HG02571 (cell line): ENCODE measurements at regions not wholly inside any gene's neighbourhood (a gene's known extent, or its start where the extent isn't known, plus 50 kb on each side); places are given as distances from the start of the nearest gene placed in this dataset.
A peak's percentile ranks its signal among the peaks of the same experiment; 100 is the strongest.
"Not testable (repeated sequence)": the region's sequence is repeated elsewhere in the genome, so short reads cannot be mapped to it uniquely, and the experiment has no call there.

ENCODE experiments used
- ATAC-seq: cut with Tn5 transposase; IDR thresholded peaks from one replicate; pipeline ENCODE4 v1.9.1; 2021; ENCODE audit warnings: mild to moderate bottlenecking, moderate library complexity; ENCODE audit not compliant: unreplicated experiment

- ATAC-seq: no peak
Measured at GRCh38 chr16:62272035-62272434, 235.8 kb upstream of the CDH8 start.

DNA sequence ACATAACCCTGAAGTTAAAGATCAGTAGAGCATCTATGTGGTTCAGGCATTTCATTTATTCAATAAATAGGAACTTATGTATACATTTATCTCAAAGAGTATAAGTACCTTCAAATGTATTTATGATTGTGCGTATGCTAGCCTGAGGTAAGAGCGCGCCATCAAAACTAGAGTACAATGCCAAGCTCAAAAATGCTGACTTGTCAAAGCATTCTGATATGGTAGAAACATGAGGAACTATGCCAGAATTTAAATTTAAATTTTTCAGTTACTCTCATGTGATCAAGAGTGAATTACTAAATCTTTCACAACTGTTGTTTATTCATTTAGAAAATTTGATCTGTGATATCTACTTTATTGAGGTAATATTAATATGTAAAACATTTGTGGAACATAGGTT, 225.5 kb upstream of the CDH8 start:
- no peak for ATAC-seq

GRCh38 chr16:62258931-62259435, 222.7 kb upstream of the CDH8 start:
- ATAC-seq: not testable (repeated sequence)

- ATAC-seq: no peak
Measured at GRCh38 chr16:62256406-62256805, 220.2 kb upstream of the CDH8 start.

DNA sequence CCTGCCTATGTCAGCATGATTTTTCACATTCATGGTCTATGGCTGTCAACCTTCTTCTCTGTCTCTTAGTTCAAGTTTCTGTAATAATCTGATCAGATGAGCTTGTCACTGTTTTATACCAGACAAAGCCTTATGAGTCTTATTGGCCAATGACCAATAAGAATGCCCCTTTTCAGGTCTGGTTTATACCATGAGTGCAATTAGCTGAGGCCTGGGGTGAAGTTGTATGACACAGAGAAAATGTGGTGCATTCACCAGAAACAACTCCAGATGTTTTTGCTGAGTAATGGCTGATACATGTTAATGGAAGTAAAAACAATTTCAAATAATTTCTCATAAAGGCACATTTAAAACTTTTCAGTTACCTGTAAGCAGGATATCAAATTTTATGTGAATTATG, 218.6 kb upstream of the CDH8 start:
- no peak for ATAC-seq

- no peak for ATAC-seq
Measured at GRCh38 chr16:62254372-62254771, 218.1 kb upstream of the CDH8 start.

- ATAC-seq: no peak
Measured at GRCh38 chr16:62253966-62254365, 217.7 kb upstream of the CDH8 start.

DNA sequence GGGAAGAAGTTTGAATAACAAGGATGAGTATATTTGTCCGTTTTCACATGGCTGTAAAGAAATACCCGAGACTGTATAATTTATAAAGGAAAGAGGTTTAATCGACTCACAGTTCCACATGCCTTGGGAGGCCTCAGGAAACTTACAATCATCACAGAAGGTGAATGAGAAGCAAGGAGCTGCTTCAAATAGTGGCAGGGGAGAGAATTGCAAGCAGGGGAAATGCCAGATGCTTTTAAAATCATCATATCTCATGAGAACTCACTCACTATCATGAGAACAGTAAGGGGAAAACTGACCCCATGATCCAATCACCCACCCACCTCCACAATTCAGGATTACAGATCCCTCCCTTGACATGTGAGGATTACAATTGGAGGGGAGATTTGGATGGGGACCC, 212.8 kb upstream of the CDH8 start:
- ATAC-seq: no peak

- ATAC-seq: no peak
Measured at GRCh38 chr16:62240722-62241121, 204.5 kb upstream of the CDH8 start.

DNA sequence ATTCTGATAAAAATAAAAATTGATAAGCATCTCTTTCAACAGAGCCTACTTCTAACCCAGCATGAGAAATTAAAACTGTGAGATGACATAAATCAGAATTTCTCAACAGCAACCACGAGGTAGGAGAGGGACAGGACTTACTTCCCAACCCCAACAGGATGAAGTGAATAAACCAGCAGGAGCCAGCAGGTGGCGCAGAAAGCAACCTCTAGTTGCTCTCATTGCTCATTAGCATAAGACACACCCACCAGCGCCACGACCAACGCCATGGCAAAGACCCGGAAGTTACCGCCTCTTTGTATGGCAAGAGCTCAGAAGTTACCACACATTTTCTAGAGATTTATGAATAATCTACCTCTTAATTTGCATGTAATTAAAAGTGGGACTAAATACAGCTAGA, 189.4 kb upstream of the CDH8 start:
- ATAC-seq: peak; percentile 75

DNA sequence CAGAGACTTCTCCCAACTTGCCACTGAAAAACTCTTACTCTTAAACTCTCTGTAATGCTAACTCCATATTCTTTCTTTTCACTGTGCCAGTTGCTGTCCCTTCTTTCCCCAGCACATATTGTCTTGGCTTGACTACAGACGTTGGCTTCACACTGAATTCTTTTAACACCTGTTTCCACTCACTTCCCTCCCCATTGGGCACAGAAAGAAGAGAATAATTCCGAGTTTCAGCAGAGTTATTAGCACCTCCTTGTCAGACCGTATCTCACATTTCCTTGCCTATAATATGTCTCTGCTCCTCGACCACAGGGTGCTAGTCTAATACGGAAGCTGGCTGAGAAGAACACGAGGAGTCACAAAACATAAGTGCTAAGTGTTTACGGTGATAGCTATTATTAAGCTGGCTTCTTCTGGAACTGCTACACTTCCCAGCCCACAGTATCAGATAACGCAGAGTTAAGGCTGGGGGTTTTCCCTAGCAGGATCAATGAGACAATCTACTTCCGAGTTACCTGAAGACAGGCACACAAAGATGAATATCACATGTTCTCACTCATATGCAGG, 188.5 kb upstream of the CDH8 start:
- ATAC-seq: no peak

DNA sequence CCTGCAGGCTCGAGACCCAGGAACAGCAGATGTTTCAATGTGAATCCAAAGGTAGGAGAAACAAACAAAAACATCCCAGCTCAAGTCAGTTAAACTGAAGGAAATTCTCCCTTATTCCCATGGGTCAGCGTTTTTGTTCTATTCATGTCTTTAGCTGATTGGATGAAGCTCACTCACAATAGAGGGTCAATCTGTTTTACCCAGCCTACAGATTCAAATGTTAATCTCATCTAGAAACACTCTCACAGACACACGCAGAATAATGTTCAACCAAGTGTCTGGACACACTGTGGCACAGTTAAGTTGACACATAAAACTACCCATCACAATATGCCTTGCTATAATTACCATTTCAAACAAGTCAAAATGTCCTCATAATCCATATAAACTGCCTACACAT, 180.6 kb upstream of the CDH8 start:
- no peak for ATAC-seq

GRCh38 chr16:62213763-62214162, 177.5 kb upstream of the CDH8 start:
- ATAC-seq: no peak

DNA sequence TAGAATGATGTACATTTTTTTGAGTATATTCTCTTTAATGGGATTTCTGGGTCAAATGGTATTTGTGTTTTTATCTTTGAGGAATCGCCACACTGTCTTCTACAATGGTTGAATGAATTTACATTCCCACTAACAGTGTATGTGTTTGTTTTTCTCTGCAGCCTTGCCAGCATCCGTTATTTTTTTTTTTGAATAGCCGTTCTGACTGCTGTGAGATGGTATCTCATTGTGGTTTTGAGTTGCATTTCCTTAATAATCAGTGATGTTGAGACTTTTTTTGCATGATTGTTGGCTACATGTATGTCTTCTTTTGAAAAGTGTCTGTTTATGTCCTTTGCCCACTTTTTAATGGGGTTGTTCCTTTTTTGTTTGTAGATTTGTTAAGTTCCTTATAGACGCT, 172.7 kb upstream of the CDH8 start:
- ATAC-seq: no peak

DNA sequence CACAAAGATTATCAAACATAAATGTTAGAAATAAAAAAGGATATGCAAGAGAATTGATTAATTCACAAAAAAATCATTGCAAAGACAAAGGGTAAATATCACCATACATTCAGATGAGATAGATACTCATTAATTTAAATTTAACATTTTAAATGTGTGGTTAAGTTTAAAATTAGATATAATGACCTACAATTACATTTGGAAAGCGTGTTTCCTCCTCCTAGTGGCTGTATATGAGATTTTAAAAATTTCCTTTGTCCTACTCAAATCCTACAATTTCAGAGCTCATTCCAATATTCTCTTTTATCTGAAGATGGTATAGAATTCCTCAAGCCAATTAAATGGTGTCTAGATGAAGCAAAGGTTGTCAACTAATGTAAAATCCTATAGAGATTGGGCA, 169.2 kb upstream of the CDH8 start:
- ATAC-seq: no peak

- no peak for ATAC-seq
Measured at GRCh38 chr16:62201911-62202310, 165.7 kb upstream of the CDH8 start.

DNA sequence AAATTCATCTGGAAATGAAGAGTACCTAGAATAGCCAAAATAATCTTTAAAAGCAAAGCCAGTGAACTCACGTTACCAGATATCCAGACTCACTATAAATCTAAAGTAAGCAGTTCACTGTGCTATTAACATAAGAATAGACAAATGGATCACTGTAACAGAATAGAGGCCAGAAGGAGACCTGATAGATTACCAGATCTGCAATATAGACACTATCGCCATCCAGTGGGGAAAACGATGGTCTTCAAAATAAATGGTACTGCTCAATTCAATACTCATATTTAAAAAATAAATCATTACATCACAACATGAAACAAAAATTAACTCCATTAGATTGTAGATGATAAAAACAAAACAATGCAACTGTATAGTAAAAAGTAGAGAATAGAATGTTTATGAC, 158.6 kb upstream of the CDH8 start:
- ATAC-seq: no peak

DNA sequence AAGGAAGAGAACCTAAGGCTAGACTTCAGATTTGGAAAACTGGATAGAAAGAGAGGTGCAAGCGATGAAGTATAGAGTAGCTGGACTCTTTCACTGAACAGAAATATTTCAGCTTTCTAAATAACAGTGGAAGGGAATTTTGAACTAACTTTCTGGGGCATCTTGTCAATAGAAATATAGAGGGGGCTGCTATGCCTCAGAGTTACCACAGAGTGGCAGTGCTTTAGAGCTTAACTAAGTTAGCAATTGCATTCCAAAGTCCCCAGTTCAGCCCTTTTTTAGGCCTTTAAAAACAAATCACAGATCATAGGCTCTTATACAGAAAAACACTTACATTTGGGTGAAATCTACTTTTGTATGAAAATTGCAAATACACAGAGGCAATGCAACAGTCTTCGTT, 154.2 kb upstream of the CDH8 start:
- ATAC-seq: no peak

GRCh38 chr16:62177351-62178203, 141.3 kb upstream of the CDH8 start:
- ATAC-seq: no peak

DNA sequence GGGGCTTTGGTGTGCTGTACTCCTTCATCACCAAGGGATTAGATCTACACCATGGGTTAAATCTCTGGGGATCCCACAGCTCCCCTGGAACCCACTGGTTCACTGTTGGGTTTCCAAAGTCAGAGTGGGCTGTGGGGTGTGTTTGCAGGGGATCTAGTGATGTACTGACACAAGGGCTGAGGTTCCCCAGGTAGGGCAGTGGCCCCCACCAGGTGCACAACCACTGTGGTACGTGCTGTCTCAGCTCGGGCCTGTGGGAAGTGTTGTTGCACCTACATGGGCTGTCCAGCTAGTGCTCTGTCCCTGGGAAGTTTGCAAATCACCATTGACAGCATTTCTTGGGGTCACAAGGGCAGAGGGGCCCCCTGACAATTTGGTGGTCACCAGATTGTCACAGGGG, 134.4 kb upstream of the CDH8 start:
- no peak for ATAC-seq

- ATAC-seq: no peak
Measured at GRCh38 chr16:62167551-62167950, 131.3 kb upstream of the CDH8 start.

- ATAC-seq: no peak
Measured at GRCh38 chr16:62157544-62157943, 121.3 kb upstream of the CDH8 start.

DNA sequence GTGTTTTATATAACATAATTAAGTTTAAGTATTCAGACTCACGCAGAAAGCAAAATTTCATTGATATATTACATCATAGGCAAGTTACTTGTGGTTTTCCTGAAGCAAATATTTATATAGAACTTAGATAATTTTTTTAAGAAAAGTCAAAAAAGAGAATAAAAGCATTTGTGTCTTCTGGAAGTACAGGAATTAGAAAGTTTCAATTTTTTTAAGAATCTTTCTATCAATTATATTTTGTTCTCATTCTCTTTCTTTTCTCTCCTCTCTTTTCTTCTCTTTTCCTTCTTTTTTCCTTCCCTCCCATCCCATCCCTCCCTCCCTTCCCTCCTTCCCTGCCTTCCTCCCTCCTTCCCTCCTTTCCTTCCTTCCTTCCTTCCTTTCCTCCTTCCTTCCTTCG, 120.7 kb upstream of the CDH8 start:
- no peak for ATAC-seq
